GM23338 (cell line): ENCODE measurements at regions not wholly inside any gene's neighbourhood (a gene's known extent, or its start where the extent isn't known, plus 50 kb on each side); places are given as distances from the start of the nearest gene placed in this dataset.

Source experiments
- CREB1 ChIP-seq: fragments of 250-450 bp; sonication (Bioruptor Pico); IDR thresholded peaks from 2 replicates; pipeline ENCODE4 v1.5.0; 2020; ENCODE audit warnings: low read depth, mild to moderate bottlenecking, moderate library complexity
- CTCF ChIP-seq, 2 experiments: fragments of 200-600 bp in 1 of 2; sonication (generic) in 1 of 2; conservative IDR thresholded peaks; 2 replicates each; pipeline versions ENCODE4 v1.5.1 to v1.6.1; 2016 to 2017; ENCODE audit warnings: antibody characterized with exemption in 2 of 2, low read depth in 2 of 2, mild to moderate bottlenecking in 2 of 2, moderate library complexity in 1 of 2
- EZH2 ChIP-seq: fragments of 200-600 bp; sonication (generic); IDR thresholded peaks from one replicate; pipeline ENCODE4 v1.8.0; 2017; ENCODE audit warnings: antibody characterized with exemption, mild to moderate bottlenecking, low read depth; ENCODE audit not compliant: unreplicated experiment
- EZH2phosphoT487 ChIP-seq: fragments of 200-600 bp; sonication (generic); IDR thresholded peaks from one replicate; pipeline ENCODE4 v1.8.1; 2018; ENCODE audit warnings: antibody characterized with exemption; ENCODE audit not compliant: unreplicated experiment
- JUNB ChIP-seq: IDR thresholded peaks from one replicate; pipeline ENCODE4 v1.6.1; 2016; ENCODE audit warnings: antibody characterized with exemption; ENCODE audit not compliant: unreplicated experiment
- NANOG ChIP-seq: IDR thresholded peaks from 2 replicates; pipeline ENCODE4 v1.6.1; 2016; ENCODE audit warnings: antibody characterized with exemption, borderline replicate concordance
- POLR2AphosphoS5 ChIP-seq: IDR thresholded peaks from 2 replicates; pipeline ENCODE4 v1.6.1; 2016; ENCODE audit warnings: antibody characterized with exemption, low read depth
- REST ChIP-seq: IDR thresholded peaks from one replicate; pipeline ENCODE4 v1.6.1; 2018; ENCODE audit warnings: antibody characterized with exemption; ENCODE audit not compliant: unreplicated experiment
- STAT1 ChIP-seq: IDR thresholded peaks from one replicate; pipeline ENCODE4 v1.6.1; 2016; ENCODE audit warnings: antibody characterized with exemption; ENCODE audit not compliant: unreplicated experiment
- ZNF114 ChIP-seq: fragments of 250-450 bp; sonication (Bioruptor Pico); IDR thresholded peaks from 2 replicates; pipeline ENCODE4 v1.5.0; 2020; ENCODE audit warnings: mild to moderate bottlenecking, moderate library complexity
- ZNF462 ChIP-seq: fragments of 250-450 bp; sonication (Bioruptor Pico); IDR thresholded peaks from 2 replicates; pipeline ENCODE4 v1.5.0; 2020; ENCODE audit warnings: mild to moderate bottlenecking, moderate library complexity
- TF ChIP-seq, protein P1 (sequence below): IDR thresholded peaks from 2 replicates; pipeline ENCODE4 v1.6.1; 2016; ENCODE audit warnings: antibody characterized with exemption

- TF ChIP-seq CTCF (conservative IDR thresholded peaks at IDR 0.05; ENCODE audit: low read depth in 2 of 2) (no peak), EZH2 (no peak), STAT1 (no peak), POLR2AphosphoS5 (no peak), NANOG (no peak), CREB1 (CRISPR knock-in tag) (no peak), EZH2phosphoT487 (no peak), REST (no peak), JUNB (no peak), ZNF462 (no peak), ZNF114 (no peak)
- TF ChIP-seq, protein P1, sequence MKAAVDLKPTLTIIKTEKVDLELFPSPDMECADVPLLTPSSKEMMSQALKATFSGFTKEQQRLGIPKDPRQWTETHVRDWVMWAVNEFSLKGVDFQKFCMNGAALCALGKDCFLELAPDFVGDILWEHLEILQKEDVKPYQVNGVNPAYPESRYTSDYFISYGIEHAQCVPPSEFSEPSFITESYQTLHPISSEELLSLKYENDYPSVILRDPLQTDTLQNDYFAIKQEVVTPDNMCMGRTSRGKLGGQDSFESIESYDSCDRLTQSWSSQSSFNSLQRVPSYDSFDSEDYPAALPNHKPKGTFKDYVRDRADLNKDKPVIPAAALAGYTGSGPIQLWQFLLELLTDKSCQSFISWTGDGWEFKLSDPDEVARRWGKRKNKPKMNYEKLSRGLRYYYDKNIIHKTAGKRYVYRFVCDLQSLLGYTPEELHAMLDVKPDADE, result no peak
Observed at GRCh38 chrX:46258356-46258755, 286.9 kb downstream of the ZNF674 start.
